ENCODE measurements at regions not wholly inside any gene's neighbourhood (a gene's known extent, or its start where the extent isn't known, plus 50 kb on each side); places are given as distances from the start of the nearest gene placed in this dataset.
"Not testable (repeated sequence)": the region's sequence is repeated elsewhere in the genome, so short reads cannot be mapped to it uniquely, and the experiment has no call there.

DNA sequence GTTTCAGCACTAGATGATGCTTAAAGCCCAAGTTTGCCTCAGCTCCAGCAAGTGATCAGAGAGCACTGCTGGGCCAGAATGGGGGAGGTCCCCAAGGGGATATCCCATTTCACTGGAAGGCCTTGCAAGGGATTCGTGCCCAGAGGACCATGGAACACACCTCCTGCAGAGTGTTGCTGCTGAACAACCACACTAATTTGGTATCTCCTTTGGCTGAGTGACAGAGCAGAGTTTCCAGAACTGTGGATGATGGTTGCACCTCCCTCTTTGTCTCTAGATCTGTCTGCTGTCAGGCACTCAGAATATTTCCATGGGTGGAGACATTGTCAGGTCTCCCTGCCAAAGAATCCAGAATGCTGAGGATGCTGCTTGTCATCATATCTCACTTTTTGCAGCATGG is 484.8 kb upstream of the NETO1 start:
- Mint-ChIP-seq H3K27me3 (ENCODE audit: unreplicated experiment) (no peaks in the 10 kb centered on the region), H3K4me3 (ENCODE audit: low read depth, unreplicated experiment) (no peak overlapping the region), H3K36me3 (ENCODE audit: insufficient read depth, unreplicated experiment) (no peaks in the 10 kb centered on the region), H3K4me1 (ENCODE audit: low read depth, unreplicated experiment) (peaks cover 7% of the 10 kb centered on the region), H3K9me3 (ENCODE audit: low read depth, unreplicated experiment) (no peaks in the 10 kb centered on the region), H3K27ac (ENCODE audit: unreplicated experiment) (no peak overlapping the region)
- no TSS peak for BruUV-seq (replicated peaks)
- intact Hi-C loops (cut with micrococcal nuclease; ENCODE audit: unreplicated experiment) = no loop called here
- CTCF ChIA-PET = no interaction called here
- TF ChIP-seq, protein P1, sequence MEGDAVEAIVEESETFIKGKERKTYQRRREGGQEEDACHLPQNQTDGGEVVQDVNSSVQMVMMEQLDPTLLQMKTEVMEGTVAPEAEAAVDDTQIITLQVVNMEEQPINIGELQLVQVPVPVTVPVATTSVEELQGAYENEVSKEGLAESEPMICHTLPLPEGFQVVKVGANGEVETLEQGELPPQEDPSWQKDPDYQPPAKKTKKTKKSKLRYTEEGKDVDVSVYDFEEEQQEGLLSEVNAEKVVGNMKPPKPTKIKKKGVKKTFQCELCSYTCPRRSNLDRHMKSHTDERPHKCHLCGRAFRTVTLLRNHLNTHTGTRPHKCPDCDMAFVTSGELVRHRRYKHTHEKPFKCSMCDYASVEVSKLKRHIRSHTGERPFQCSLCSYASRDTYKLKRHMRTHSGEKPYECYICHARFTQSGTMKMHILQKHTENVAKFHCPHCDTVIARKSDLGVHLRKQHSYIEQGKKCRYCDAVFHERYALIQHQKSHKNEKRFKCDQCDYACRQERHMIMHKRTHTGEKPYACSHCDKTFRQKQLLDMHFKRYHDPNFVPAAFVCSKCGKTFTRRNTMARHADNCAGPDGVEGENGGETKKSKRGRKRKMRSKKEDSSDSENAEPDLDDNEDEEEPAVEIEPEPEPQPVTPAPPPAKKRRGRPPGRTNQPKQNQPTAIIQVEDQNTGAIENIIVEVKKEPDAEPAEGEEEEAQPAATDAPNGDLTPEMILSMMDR (IDR thresholded peaks at IDR 0.05; ENCODE audit: unreplicated experiment) = no peak
- no peak for DNase-seq

DNA sequence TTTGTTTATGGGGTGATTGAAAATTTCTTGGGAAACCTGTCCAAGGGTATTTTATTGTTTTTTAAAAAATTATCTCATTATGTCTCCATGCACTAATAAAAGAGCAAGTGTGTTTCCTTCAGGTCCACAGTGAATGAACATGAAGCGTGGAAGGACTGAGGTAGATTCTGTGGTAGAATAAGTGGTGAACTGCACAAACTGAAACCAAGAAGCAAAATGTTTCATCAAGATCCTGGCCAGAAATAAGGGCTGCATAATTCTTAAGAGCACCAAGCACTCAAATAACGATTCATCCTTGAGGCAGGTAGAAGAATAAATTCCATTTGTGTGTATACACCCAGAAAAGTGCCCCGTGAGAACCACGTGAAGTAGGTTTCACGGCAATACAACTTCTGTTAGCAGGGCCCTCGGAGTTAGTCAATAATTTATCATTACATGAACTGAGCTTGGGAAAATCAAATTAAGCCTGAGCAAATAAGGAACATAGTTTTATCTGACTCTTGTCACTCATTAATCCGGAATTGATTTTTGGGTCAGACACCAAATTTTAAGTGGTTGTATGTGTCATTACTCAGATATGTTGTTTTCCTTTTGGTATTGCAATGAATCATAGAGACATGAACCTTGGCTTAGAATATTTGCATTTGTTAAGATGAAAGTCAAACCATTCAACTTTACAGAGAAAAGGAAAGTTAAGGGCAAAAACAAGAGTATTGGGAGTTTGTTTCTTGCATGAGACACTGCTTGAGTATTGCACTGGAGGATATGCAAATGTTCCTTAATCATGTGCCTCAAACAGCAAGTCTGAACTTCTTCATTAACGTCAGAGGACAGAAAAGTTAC is 472.6 kb upstream of the NETO1 start:
- peak overlapping the region; percentile 64 for H3K4me3 Mint-ChIP-seq (ENCODE audit: low read depth, unreplicated experiment)
- peak overlapping the region; percentile 94 for H3K27ac Mint-ChIP-seq (ENCODE audit: unreplicated experiment)

DNA sequence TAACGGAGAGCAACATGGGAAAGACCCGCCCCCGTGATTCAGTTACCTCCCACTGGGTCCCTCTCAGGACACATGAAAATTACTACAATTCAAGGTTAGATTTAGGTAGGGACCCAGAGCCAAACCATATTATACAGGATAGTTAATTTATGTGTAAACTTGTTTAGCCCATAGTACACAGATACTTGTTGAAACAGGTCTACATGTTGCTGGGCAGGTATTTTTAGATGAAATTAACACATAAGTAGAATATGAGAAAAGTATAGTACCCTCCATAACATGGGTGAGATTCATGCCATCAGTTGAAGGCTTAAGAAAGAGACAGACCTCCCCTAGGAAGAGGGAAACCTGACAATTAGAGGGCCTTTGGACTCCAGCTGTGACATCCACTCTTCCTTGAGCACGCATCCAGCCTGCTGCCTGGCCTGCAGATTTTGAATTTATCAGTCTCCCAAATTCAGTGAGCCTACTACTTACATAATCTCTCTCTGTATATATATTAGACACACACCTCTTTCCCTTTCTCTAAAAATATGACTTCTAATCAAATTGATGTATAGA is 463.5 kb upstream of the NETO1 start:
- BruUV-seq (replicated peaks) = no TSS peak
- no peaks in the 10 kb centered on the region for H3K9me3 Mint-ChIP-seq (ENCODE audit: low read depth, unreplicated experiment)
- TF ChIP-seq, protein P1 (IDR thresholded peaks at IDR 0.05; ENCODE audit: unreplicated experiment) = no peak

More for the DNA sequence above, 472.6 kb upstream of the NETO1 start:
- CTCF ChIA-PET = no interaction called here
- TF ChIP-seq, protein P1 (IDR thresholded peaks at IDR 0.05; ENCODE audit: unreplicated experiment) = no peak
- H3K27me3 Mint-ChIP-seq (ENCODE audit: unreplicated experiment) = no peaks in the 10 kb centered on the region
- H3K9me3 Mint-ChIP-seq (ENCODE audit: low read depth, unreplicated experiment) = peaks cover 8% of the 10 kb centered on the region
- peaks cover 9% of the 10 kb centered on the region for H3K36me3 Mint-ChIP-seq (ENCODE audit: insufficient read depth, unreplicated experiment)
- H3K4me1 Mint-ChIP-seq (ENCODE audit: low read depth, unreplicated experiment) = peaks cover 28% of the 10 kb centered on the region
- intact Hi-C loops (cut with micrococcal nuclease; ENCODE audit: unreplicated experiment) = loop anchor here (1.0 to 5.0 kb wide), 2 partner anchors 204 to 502 kb away; no protein-coding TSS in a partner anchor
- no TSS peak for BruUV-seq (replicated peaks)
- DNase-seq = peak; percentile 65

DNA sequence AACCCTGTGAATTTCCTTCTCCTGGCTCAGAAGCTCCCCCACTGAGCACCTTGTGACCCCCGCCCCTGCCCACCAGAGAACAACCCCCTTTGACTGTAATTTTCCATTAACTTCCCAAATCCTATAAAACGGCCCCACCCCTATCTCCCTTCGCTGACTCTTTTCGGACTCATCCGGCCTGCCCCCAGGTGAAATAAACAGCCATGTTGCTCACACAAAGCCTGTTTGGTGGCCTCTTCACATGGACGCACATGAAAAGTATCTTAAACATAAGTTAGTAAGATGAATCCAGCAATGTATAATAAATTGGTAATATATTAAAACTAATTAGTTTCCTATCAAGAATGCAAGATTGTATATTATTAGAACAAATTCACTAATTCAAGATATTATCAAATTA is 462.3 kb upstream of the NETO1 start:
- BruUV-seq (replicated peaks); H3K36me3 Mint-ChIP-seq (ENCODE audit: insufficient read depth, unreplicated experiment); H3K27me3 Mint-ChIP-seq (ENCODE audit: unreplicated experiment); DNase-seq; CTCF ChIA-PET; intact Hi-C loops (cut with micrococcal nuclease; ENCODE audit: unreplicated experiment); H3K9me3 Mint-ChIP-seq (ENCODE audit: low read depth, unreplicated experiment); H3K4me3 Mint-ChIP-seq (ENCODE audit: low read depth, unreplicated experiment): not testable (repeated sequence)
- H3K27ac Mint-ChIP-seq (ENCODE audit: unreplicated experiment) = peak overlapping the region; percentile 17
- H3K4me1 Mint-ChIP-seq (ENCODE audit: low read depth, unreplicated experiment) = peaks cover 15% of the 10 kb centered on the region

More for the DNA sequence above, 463.5 kb upstream of the NETO1 start:
- CTCF ChIA-PET = no interaction called here
- Mint-ChIP-seq H3K4me1 (ENCODE audit: low read depth, unreplicated experiment) (peaks cover 15% of the 10 kb centered on the region), H3K27ac (ENCODE audit: unreplicated experiment) (no peak overlapping the region), H3K36me3 (ENCODE audit: insufficient read depth, unreplicated experiment) (peaks cover 5% of the 10 kb centered on the region), H3K4me3 (ENCODE audit: low read depth, unreplicated experiment) (no peak overlapping the region), H3K27me3 (ENCODE audit: unreplicated experiment) (no peaks in the 10 kb centered on the region)
- intact Hi-C loops (cut with micrococcal nuclease; ENCODE audit: unreplicated experiment) = no loop called here
- no peak for DNase-seq

DNA sequence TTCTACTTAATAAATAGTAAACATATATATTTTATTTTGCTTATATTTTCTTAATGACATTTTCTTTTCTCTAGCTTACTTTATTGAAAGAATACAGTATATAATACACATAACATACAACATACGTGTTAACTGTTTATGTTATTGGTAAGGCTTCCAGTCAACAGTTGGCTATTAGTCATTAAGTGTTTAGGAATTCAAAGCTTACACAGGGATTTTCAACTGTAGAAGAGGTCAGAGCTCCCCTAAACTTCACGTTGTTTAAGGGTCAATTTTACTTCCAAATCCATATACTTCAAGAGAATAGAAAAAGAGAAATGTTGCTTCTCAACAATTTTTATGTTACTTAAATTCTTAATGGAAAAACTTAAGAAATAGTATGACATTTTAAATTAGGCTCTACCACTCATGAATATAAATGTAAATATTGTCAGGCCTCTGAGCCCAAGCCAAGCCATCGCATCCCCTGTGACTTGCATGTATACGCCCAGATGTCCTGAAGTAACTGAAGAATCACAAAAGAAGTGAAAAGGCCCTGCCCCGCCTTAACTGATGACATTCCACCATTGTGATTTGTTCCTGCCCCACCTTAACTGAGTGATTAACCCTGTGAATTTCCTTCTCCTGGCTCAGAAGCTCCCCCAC is 456.5 kb upstream of the NETO1 start:
- BruUV-seq (replicated peaks); H3K4me1 Mint-ChIP-seq (ENCODE audit: low read depth, unreplicated experiment); H3K9me3 Mint-ChIP-seq (ENCODE audit: low read depth, unreplicated experiment); H3K27me3 Mint-ChIP-seq (ENCODE audit: unreplicated experiment); H3K27ac Mint-ChIP-seq (ENCODE audit: unreplicated experiment); DNase-seq; CTCF ChIA-PET; intact Hi-C loops (cut with micrococcal nuclease; ENCODE audit: unreplicated experiment); H3K36me3 Mint-ChIP-seq (ENCODE audit: insufficient read depth, unreplicated experiment); H3K4me3 Mint-ChIP-seq (ENCODE audit: low read depth, unreplicated experiment): not testable (repeated sequence)

All from Calu3 (cell line).